Liver (tissue), 8 donors: ENCODE measurements at regions not wholly inside any gene's neighbourhood (a gene's known extent, or its start where the extent isn't known, plus 50 kb on each side); places are given as distances from the start of the nearest gene placed in this dataset.

ENCODE experiments used
- DNase-seq: peaks from one replicate; pipeline ENCODE4 v3.0.0-alpha.2; 2017; ENCODE audit warnings: low spot score
- H3K27ac ChIP-seq, 2 donors: one replicate each; pipeline ENCODE4 v1.7.0; 2013; ENCODE audit warnings: inconsistent platforms in 2 of 2, low read length in 2 of 2, control low read depth in 1 of 2, low read depth in 1 of 2, mild to moderate bottlenecking in 1 of 2
- H3K27me3 ChIP-seq, 4 donors: one replicate each; pipeline versions ENCODE4 v1.6.1 to v1.7.0; 2013; ENCODE audit warnings: low read length in 3 of 4, inconsistent platforms in 1 of 4, mild to moderate bottlenecking in 1 of 4, moderate library complexity in 1 of 4; ENCODE audit not compliant: control insufficient read depth in 4 of 4, insufficient read depth in 4 of 4
- H3K36me3 ChIP-seq, 4 donors: one replicate each; pipeline versions ENCODE4 v1.6.1 to v1.7.0; 2013; ENCODE audit warnings: low read length in 3 of 4, mild to moderate bottlenecking in 3 of 4, low read depth in 1 of 4, moderate library complexity in 1 of 4; ENCODE audit not compliant: control insufficient read depth in 4 of 4, insufficient read depth in 3 of 4
- H3K4me1 ChIP-seq, 4 donors: one replicate each; pipeline versions ENCODE4 v1.6.1 to v1.7.0; 2013; ENCODE audit warnings: low read length in 3 of 4, mild to moderate bottlenecking in 3 of 4, moderate library complexity in 1 of 4; ENCODE audit not compliant: control insufficient read depth in 4 of 4, insufficient read depth in 4 of 4
- H3K4me3 ChIP-seq, 3 donors: one replicate each; pipeline versions ENCODE4 v1.6.1 to v1.7.0; 2013; ENCODE audit warnings: low read length in 3 of 3, control low read depth in 1 of 3, low read depth in 1 of 3, mild to moderate bottlenecking in 1 of 3
- H3K9ac ChIP-seq, 2 donors: one replicate each; pipeline ENCODE4 v1.7.0; 2013; ENCODE audit warnings: low read length in 2 of 2, mild to moderate bottlenecking in 2 of 2, moderate library complexity in 2 of 2, control low read depth in 1 of 2, low read depth in 1 of 2
- H3K9me3 ChIP-seq, 4 donors: one replicate each; pipeline versions ENCODE4 v1.6.1 to v1.7.0; 2013; ENCODE audit warnings: low read length in 3 of 4; ENCODE audit not compliant: control insufficient read depth in 4 of 4
- ATF3 ChIP-seq: IDR thresholded peaks from 2 replicates; pipeline ENCODE4 v1.6.1; 2016; ENCODE audit warnings: antibody characterized with exemption
- CTCF ChIP-seq: fragments of 150-350 bp; IDR thresholded peaks from 2 replicates; pipeline ENCODE4 v1.5.1; 2017; ENCODE audit warnings: improper control_type of control experiment, low read depth, low read length; ENCODE audit not compliant: missing input control
- EGR1 ChIP-seq, 2 donors: IDR thresholded peaks; 2 replicates each; pipeline ENCODE4 v1.6.1; 2016 to 2018; ENCODE audit warnings: antibody characterized with exemption in 2 of 2, low read depth in 2 of 2
- FOXA1 ChIP-seq: IDR thresholded peaks from 2 replicates; pipeline ENCODE4 v1.6.1; 2016; ENCODE audit warnings: antibody characterized with exemption
- FOXA2 ChIP-seq: IDR thresholded peaks from 2 replicates; pipeline ENCODE4 v1.6.1; 2016; ENCODE audit warnings: antibody characterized with exemption
- GABPA ChIP-seq, 2 donors: IDR thresholded peaks in 1 of 2; conservative IDR thresholded peaks in 1 of 2; 2 replicates each; pipeline ENCODE4 v1.6.1; 2016; ENCODE audit warnings: antibody characterized with exemption in 2 of 2, mild to moderate bottlenecking in 1 of 2, moderate library complexity in 1 of 2
- HNF4A ChIP-seq, 2 donors: conservative IDR thresholded peaks; 2 replicates each; pipeline ENCODE4 v1.6.1; 2016; ENCODE audit warnings: antibody characterized with exemption in 2 of 2, mild to moderate bottlenecking in 2 of 2
- HNF4G ChIP-seq: IDR thresholded peaks from 2 replicates; pipeline ENCODE4 v1.6.1; 2016; ENCODE audit warnings: antibody characterized with exemption
- JUND ChIP-seq, 2 donors: IDR thresholded peaks; 2 replicates each; pipeline ENCODE4 v1.6.1; 2016; ENCODE audit warnings: antibody characterized with exemption in 2 of 2
- MAX ChIP-seq: IDR thresholded peaks from 2 replicates; pipeline ENCODE4 v1.6.1; 2016; ENCODE audit warnings: antibody characterized with exemption
- NR2F2 ChIP-seq: IDR thresholded peaks from 2 replicates; pipeline ENCODE4 v1.6.1; 2016; ENCODE audit warnings: antibody characterized with exemption
- RAD21 ChIP-seq, 2 donors: IDR thresholded peaks; 2 replicates each; pipeline ENCODE4 v1.6.1; 2016; ENCODE audit warnings: antibody characterized with exemption in 2 of 2, mild to moderate bottlenecking in 2 of 2
- REST ChIP-seq: IDR thresholded peaks from 2 replicates; pipeline ENCODE4 v1.6.1; 2016; ENCODE audit warnings: antibody characterized with exemption, mild to moderate bottlenecking
- RXRA ChIP-seq, 2 donors: IDR thresholded peaks; 2 replicates each; pipeline ENCODE4 v1.6.1; 2017 to 2018; ENCODE audit warnings: antibody characterized with exemption in 2 of 2, mild to moderate bottlenecking in 1 of 2
- SP1 ChIP-seq: IDR thresholded peaks from 2 replicates; pipeline ENCODE4 v1.6.1; 2018; ENCODE audit warnings: antibody characterized with exemption, mild to moderate bottlenecking
- TAF1 ChIP-seq: conservative IDR thresholded peaks from 2 replicates; pipeline ENCODE4 v1.6.1; 2016; ENCODE audit warnings: antibody characterized with exemption, mild to moderate bottlenecking
- YY1 ChIP-seq: IDR thresholded peaks from 2 replicates; pipeline ENCODE4 v1.6.1; 2016; ENCODE audit warnings: antibody characterized with exemption, mild to moderate bottlenecking
- ZBTB33 ChIP-seq: IDR thresholded peaks from 2 replicates; pipeline ENCODE4 v1.6.1; 2016; ENCODE audit warnings: antibody characterized with exemption
- WGBS: extraction: QIAGEN DNeasy Blood & Tissue Kit; methylation state at CpG from one replicate; pipeline ENCODE4 v1.1.7; 2013; 5-methylcytosine and 5-hydroxymethylcytosine counted together
- donor health status: healthy.
- donor health status: healthy.
- donor health status: healthy.
- donor health status: healthy.
- donor health status: healthy.

GRCh38 chr16:64412578-64413280 is 709.1 kb downstream of the CDH11 start (continued):
- TF ChIP-seq MAX, result no peak
- no peak for TF ChIP-seq FOXA2
- no peak for TF ChIP-seq EGR1 (IDR thresholded peaks at IDR 0.05; ENCODE audit: low read depth in 2 of 2)
- TF ChIP-seq TAF1, result no peak
- TF ChIP-seq ATF3, result no peak
- no peak for TF ChIP-seq HNF4G
- no peak for TF ChIP-seq RXRA (IDR thresholded peaks at IDR 0.05)

GRCh38 chr16:64410306-64410705 is 711.6 kb downstream of the CDH11 start:
- no peaks in the 10 kb centered on the region for H3K36me3 ChIP-seq
- TF ChIP-seq JUND (IDR thresholded peaks at IDR 0.05) (no peak), RXRA (IDR thresholded peaks at IDR 0.05) (no peak), GABPA (IDR thresholded peaks at IDR 0.05 in 1 of 2, conservative IDR thresholded peaks at IDR 0.05 in 1 of 2) (no peak), HNF4G (no peak), REST (no peak), NR2F2 (no peak), EGR1 (IDR thresholded peaks at IDR 0.05; ENCODE audit: low read depth in 2 of 2) (no peak), ZBTB33 (no peak), MAX (no peak), SP1 (no peak), CTCF (no peak), FOXA1 (no peak), RAD21 (IDR thresholded peaks at IDR 0.05) (no peak), YY1 (no peak), FOXA2 (no peak), HNF4A (conservative IDR thresholded peaks at IDR 0.05) (no peak), ATF3 (no peak), TAF1 (no peak)
- no peak overlapping the region for H3K9ac ChIP-seq
- no peak for DNase-seq
- H3K9me3 ChIP-seq, result no peaks in the 10 kb centered on the region
- H3K4me1 ChIP-seq, result no peaks in the 10 kb centered on the region
- no peaks in the 10 kb centered on the region for H3K27me3 ChIP-seq
- WGBS, result 80% methylated on average over 1 of the region's 1 CpG
- H3K27ac ChIP-seq, result no peak overlapping the region
- no peak overlapping the region for H3K4me3 ChIP-seq
